Ishikawa (cell line): ENCODE measurements at regions not wholly inside any gene's neighbourhood (a gene's known extent, or its start where the extent isn't known, plus 50 kb on each side); places are given as distances from the start of the nearest gene placed in this dataset.

Experiments
- CREB1 ChIP-seq: IDR thresholded peaks from 2 replicates; pipeline ENCODE4 v1.6.1; 2012; ENCODE audit warnings: low read depth
- EGR1 ChIP-seq: IDR thresholded peaks from 2 replicates; pipeline ENCODE4 v1.6.1; 2012
- EP300 ChIP-seq: IDR thresholded peaks from 2 replicates; pipeline ENCODE4 v1.6.1; 2012; ENCODE audit warnings: borderline replicate concordance
- RAD21 ChIP-seq: IDR thresholded peaks from 2 replicates; pipeline ENCODE4 v1.6.1; 2012; ENCODE audit warnings: low read depth
- REST ChIP-seq: IDR thresholded peaks from 2 replicates; pipeline ENCODE4 v1.6.1; 2012; ENCODE audit warnings: low read depth, mild to moderate bottlenecking
- TAF1 ChIP-seq: IDR thresholded peaks from 2 replicates; pipeline ENCODE4 v1.6.1; 2012; ENCODE audit warnings: low read depth, mild to moderate bottlenecking
- TEAD4 ChIP-seq: IDR thresholded peaks from 2 replicates; pipeline ENCODE4 v1.6.1; 2012
- YY1 ChIP-seq: IDR thresholded peaks from 2 replicates; pipeline ENCODE4 v1.6.1; 2012; ENCODE audit warnings: low read depth
- ZBTB7A ChIP-seq: IDR thresholded peaks from 2 replicates; pipeline ENCODE4 v1.6.1; 2012; ENCODE audit warnings: low read depth
- TF ChIP-seq, protein P1 (sequence below): IDR thresholded peaks from 2 replicates; pipeline ENCODE4 v1.6.1; 2012

DNA sequence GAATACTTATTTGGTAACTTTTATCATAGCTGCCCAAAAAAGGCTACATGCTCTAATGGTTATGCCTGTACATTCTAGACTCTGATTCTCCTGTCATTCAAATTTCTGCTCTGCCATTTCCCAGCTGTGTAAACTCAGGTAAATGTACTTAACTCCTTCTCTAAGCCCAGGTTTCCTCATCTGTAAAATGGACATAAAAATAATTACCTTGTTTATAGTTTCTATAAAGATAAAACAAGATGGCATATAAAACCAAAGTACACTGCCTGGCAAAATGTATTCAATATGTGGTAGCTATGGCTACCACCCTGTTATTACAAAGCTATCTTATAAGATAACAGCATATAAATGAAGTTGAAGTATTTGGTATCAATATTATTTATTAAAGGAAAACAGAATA is 158.8 kb downstream of the PPARGC1A start:
- no peak for TF ChIP-seq REST
- no peak for TF ChIP-seq TEAD4
- no peak for TF ChIP-seq YY1
- TF ChIP-seq RAD21: no peak
- TF ChIP-seq TAF1: no peak
- TF ChIP-seq EP300: no peak
- no peak for TF ChIP-seq CREB1
- TF ChIP-seq ZBTB7A: no peak
- TF ChIP-seq EGR1: no peak
- TF ChIP-seq, protein P1, sequence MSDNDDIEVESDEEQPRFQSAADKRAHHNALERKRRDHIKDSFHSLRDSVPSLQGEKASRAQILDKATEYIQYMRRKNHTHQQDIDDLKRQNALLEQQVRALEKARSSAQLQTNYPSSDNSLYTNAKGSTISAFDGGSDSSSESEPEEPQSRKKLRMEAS: no peak
